Hepatocyte (in vitro differentiated cells): ENCODE measurements at regions not wholly inside any gene's neighbourhood (a gene's known extent, or its start where the extent isn't known, plus 50 kb on each side); places are given as distances from the start of the nearest gene placed in this dataset.

Experiments used
- DNase-seq: peaks from one replicate; pipeline ENCODE4 v3.0.0-alpha.2; 2016; ENCODE audit warnings: low spot score
- H2AFZ ChIP-seq: fragments of 200-600 bp; sonication (generic); 2 replicates; pipeline ENCODE4 v1.6.0; 2016; ENCODE audit warnings: antibody characterized with exemption, mild to moderate bottlenecking
- H3K27ac ChIP-seq: fragments of 200-600 bp; sonication (generic); 2 replicates; pipeline ENCODE4 v1.5.1; 2016; ENCODE audit warnings: mild to moderate bottlenecking
- H3K27me3 ChIP-seq: fragments of 200-600 bp; sonication (generic); 2 replicates; pipeline ENCODE4 v1.6.1; 2016
- H3K36me3 ChIP-seq: fragments of 200-600 bp; sonication (generic); replicated peaks from 2 replicates; pipeline ENCODE4 v1.5.1; 2016; ENCODE audit warnings: low read depth; ENCODE audit not compliant: insufficient read depth
- H3K4me1 ChIP-seq: fragments of 200-600 bp; sonication (generic); 2 replicates; pipeline ENCODE4 v1.5.1; 2016; ENCODE audit warnings: mild to moderate bottlenecking, moderate library complexity; ENCODE audit not compliant: insufficient read depth
- H3K4me2 ChIP-seq: fragments of 200-600 bp; sonication (generic); 2 replicates; pipeline ENCODE4 v1.6.0; 2016
- H3K4me3 ChIP-seq: fragments of 200-600 bp; sonication (generic); 2 replicates; pipeline ENCODE4 v1.5.1; 2016; ENCODE audit warnings: mild to moderate bottlenecking
- H3K79me2 ChIP-seq: fragments of 200-600 bp; sonication (generic); 2 replicates; pipeline ENCODE4 v1.6.0; 2017; ENCODE audit warnings: mild to moderate bottlenecking
- H3K9me2 ChIP-seq: fragments of 200-600 bp; sonication (generic); replicated peaks from 2 replicates; pipeline ENCODE4 v1.6.0; 2017; ENCODE audit warnings: mild to moderate bottlenecking; ENCODE audit not compliant: insufficient read depth
- H3K9me3 ChIP-seq: fragments of 200-600 bp; sonication (generic); 2 replicates; pipeline ENCODE4 v1.5.1; 2016; ENCODE audit warnings: low read depth, mild to moderate bottlenecking
- H4K20me1 ChIP-seq: fragments of 200-600 bp; sonication (generic); 2 replicates; pipeline ENCODE4 v1.6.0; 2016; ENCODE audit warnings: mild to moderate bottlenecking; ENCODE audit not compliant: insufficient read depth, poor library complexity, severe bottlenecking
- CTCF ChIP-seq: fragments of 200-600 bp; sonication (generic); IDR thresholded peaks from 2 replicates; pipeline ENCODE4 v1.5.1; 2016; ENCODE audit warnings: antibody characterized with exemption, mild to moderate bottlenecking; ENCODE audit not compliant: poor library complexity
- EZH2 ChIP-seq: fragments of 200-600 bp; sonication (generic); IDR thresholded peaks from 2 replicates; pipeline ENCODE4 v1.6.1; 2016; ENCODE audit warnings: antibody characterized with exemption, mild to moderate bottlenecking, borderline replicate concordance
- EZH2phosphoT487 ChIP-seq: fragments of 200-600 bp; sonication (generic); IDR thresholded peaks from one replicate; pipeline ENCODE4 v1.6.1; 2018; ENCODE audit warnings: antibody characterized with exemption, mild to moderate bottlenecking, low read depth, moderate library complexity; ENCODE audit not compliant: unreplicated experiment, severe bottlenecking
- WGBS: methylation state at CpG from one replicate; pipeline ENCODE4 v1.1.6; 2016; ENCODE audit warnings: low lambda C conversion rate; ENCODE audit errors: missing lambda C conversion rate; 5-methylcytosine and 5-hydroxymethylcytosine counted together

DNA sequence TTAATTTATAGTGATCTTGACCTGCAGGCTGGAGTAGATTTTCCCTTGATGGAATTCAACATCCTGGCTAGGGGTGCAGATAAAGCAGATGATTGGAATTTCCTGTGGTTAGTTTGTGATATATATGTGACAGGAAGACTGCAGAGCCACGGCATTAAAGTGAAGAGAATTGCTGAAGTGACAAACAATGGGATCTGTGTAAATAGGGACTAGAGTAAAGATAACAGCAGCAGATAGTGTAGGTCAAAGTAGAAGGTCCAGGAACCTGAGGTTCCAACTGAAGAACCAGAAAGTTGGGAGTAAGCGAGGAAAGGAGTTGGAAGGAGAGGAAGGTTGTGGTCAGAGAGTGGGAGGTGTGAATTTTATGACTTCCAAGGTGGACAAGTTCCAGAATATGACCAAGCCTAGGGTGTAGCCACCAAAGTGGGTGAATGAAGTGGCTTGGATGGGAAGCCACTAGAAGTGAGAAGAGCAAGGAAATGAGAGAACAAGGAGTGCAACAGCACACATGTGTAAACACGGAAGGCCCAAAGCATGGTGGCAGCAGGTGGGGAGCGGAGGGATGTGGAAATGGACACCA is 325.0 kb downstream of the RAB28 start:
- Histone ChIP-seq H3K9me2 (no peaks in the 10 kb centered on the region), H3K4me3 (no peak overlapping the region), H2AFZ (no peak overlapping the region), H3K27ac (no peak overlapping the region), H3K4me2 (no peak overlapping the region), H3K9me3 (no peaks in the 10 kb centered on the region), H4K20me1 (no peaks in the 10 kb centered on the region), H3K79me2 (no peaks in the 10 kb centered on the region), H3K36me3 (no peaks in the 10 kb centered on the region), H3K27me3 (no peaks in the 10 kb centered on the region), H3K4me1 (no peaks in the 10 kb centered on the region)
- no peak for DNase-seq
- TF ChIP-seq EZH2phosphoT487: no peak
- 69% methylated on average over 4 of the region's 4 CpGs for WGBS

DNA sequence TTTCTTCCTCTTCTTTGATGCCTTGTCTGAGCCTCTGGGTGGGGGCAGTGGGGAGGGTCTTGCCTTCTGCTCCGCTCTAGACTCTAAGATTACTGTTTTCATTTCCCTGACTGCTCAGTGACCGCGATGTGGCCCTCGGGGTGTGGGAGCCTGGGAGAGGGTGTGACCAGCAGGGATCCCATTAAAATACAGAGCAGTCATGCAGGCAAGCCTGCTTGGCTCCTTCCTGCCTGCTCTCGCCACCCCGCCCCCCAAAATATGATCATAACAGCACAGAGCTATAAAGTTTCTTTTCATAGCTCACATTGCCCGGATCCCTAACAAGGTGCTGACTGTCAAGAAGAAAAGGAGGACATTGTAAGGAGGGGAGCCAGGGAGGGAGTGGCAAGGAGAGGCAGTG is 332.9 kb downstream of the RAB28 start:
- no peaks in the 10 kb centered on the region for H3K27me3 ChIP-seq
- no peaks in the 10 kb centered on the region for H3K9me2 ChIP-seq
- H3K9me3 ChIP-seq: no peaks in the 10 kb centered on the region
- H3K4me3 ChIP-seq: no peak overlapping the region
- DNase-seq: no peak
- no peak for TF ChIP-seq EZH2
- no peak for TF ChIP-seq EZH2phosphoT487
- TF ChIP-seq CTCF: no peak
- H3K27ac ChIP-seq: no peak overlapping the region
- WGBS: 52% methylated on average over 7 of the region's 7 CpGs
- H3K4me1 ChIP-seq: no peaks in the 10 kb centered on the region
- H4K20me1 ChIP-seq: no peaks in the 10 kb centered on the region
- H3K4me2 ChIP-seq: no peak overlapping the region
- H3K36me3 ChIP-seq: no peaks in the 10 kb centered on the region
- H2AFZ ChIP-seq: no peak overlapping the region
- H3K79me2 ChIP-seq: no peaks in the 10 kb centered on the region

DNA sequence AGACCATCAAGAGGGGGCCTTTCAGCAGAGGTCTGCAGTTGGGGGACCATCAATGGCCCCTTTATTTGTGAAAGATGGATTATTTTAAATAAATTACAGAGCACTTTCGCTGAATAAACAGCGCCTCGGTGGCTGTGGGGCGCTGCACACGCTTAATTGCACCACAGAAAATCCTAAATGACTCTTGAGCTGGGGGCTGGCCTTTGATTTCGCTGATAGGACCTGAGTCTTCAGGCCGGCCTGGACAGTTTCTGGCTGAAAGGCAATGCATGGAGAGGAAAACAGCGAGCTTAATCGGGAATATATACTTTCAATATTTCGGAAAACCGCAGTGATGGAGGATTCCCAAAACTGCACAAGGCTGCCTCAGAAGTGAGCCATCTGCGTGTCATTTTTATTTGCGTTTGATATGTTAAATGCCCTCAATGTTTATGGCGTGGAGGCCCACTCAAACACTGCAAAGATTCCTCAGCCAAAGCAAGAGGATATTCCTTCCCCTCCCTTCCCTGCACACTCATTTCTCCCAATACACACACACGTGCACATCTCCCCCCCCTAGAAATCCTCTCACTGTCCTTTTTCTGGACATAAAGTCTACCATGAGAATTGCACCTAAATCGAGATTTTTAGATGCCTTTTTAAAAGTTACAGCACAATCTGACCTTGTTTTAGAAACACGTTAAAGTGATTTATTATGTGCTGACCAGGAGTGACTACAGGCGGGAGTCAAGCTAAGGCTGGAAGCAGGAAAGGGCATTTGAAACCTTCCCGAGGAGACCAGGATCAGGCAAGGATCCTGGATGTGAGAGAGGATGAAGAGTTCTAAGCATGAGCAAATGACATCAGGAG is 340.7 kb downstream of the RAB28 start:
- Histone ChIP-seq H3K4me1 (no peaks in the 10 kb centered on the region), H4K20me1 (no peaks in the 10 kb centered on the region), H2AFZ (no peak overlapping the region), H3K79me2 (no peaks in the 10 kb centered on the region), H3K27ac (no peak overlapping the region), H3K36me3 (no peaks in the 10 kb centered on the region), H3K4me2 (peak overlapping the region; percentile 39), H3K9me2 (no peaks in the 10 kb centered on the region), H3K9me3 (no peaks in the 10 kb centered on the region), H3K27me3 (no peaks in the 10 kb centered on the region), H3K4me3 (no peak overlapping the region)
- TF ChIP-seq CTCF (no peak), EZH2 (no peak), EZH2phosphoT487 (no peak)
- 45% methylated on average over 19 of the region's 19 CpGs for WGBS
- peak; percentile 7 for DNase-seq

- no peak for TF ChIP-seq CTCF
- TF ChIP-seq EZH2: no peak
- TF ChIP-seq EZH2phosphoT487: no peak
- Histone ChIP-seq H3K4me1 (no peaks in the 10 kb centered on the region), H4K20me1 (no peaks in the 10 kb centered on the region), H3K9me2 (no peaks in the 10 kb centered on the region), H3K4me2 (peak overlapping the region; percentile 39), H3K79me2 (no peaks in the 10 kb centered on the region), H2AFZ (no peak overlapping the region), H3K9me3 (no peaks in the 10 kb centered on the region), H3K27me3 (no peaks in the 10 kb centered on the region), H3K4me3 (no peak overlapping the region), H3K36me3 (no peaks in the 10 kb centered on the region), H3K27ac (no peak overlapping the region)
- 85% methylated on average over 4 of the region's 4 CpGs for WGBS
- DNase-seq: no peak
These were observed 341.4 kb downstream of the RAB28 start for GRCh38 chr4:13142726-13143125.
